ENCODE measurements at regions not wholly inside any gene's neighbourhood (a gene's known extent, or its start where the extent isn't known, plus 50 kb on each side); places are given as distances from the start of the nearest gene placed in this dataset.
"Not testable (repeated sequence)": the region's sequence is repeated elsewhere in the genome, so short reads cannot be mapped to it uniquely, and the experiment has no call there.

- DNase-seq (ENCODE audit: low read depth in 2 of 3, low spot score in 2 of 3), result no peak
These were observed 115.0 kb upstream of the CD82 start for GRCh38 chr11:44450295-44450932.

- DNase-seq (ENCODE audit: low read depth in 2 of 3, low spot score in 2 of 3), result no peak
These were observed 113.8 kb upstream of the CD82 start for GRCh38 chr11:44451706-44452105.

- no peak for DNase-seq (ENCODE audit: low read depth in 2 of 3, low spot score in 2 of 3)
These were observed 112.5 kb upstream of the CD82 start for GRCh38 chr11:44452827-44453572.

DNA sequence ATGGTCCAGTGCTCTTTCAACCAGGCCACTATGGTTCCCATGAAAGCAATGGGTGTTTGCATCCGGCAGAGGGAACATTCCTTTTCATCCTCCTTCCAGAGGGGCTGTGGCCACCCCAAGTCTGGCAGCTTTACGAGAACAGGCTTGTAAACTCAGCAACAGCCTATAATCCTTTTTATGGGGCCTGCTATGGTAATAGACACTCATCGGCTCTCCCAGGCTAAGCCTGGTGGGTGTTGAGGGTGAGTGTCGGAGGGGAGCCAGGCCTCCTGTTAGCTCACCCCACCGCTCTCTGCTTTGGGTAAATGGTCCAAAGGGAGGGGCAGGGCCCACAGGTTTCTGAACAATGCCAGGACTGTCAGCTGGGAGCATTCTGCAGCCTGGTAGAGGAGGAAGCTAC, 111.6 kb upstream of the CD82 start:
- DNase-seq (ENCODE audit: low read depth in 2 of 3, low spot score in 2 of 3), result no peak

DNA sequence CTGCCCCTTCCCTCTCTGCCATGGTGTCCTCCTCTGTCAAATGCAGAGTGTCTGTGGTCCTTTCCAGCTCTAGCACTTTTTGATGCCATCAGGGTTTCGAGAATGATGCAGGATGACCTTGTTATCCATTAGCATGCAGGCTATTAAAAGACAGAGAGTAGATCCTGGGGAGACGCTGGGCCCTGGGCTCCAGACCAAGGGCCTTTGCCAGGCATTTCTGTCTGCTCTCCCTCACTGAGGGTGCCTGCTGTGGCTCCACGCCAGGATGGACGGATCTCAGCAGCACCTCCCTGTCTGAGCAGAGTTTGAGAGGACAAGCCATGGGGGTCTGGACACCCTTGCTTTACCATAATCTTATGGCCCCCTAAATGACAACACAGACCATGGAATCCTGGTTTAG, 110.8 kb upstream of the CD82 start:
- no peak for DNase-seq (ENCODE audit: low read depth in 2 of 3, low spot score in 2 of 3)

DNA sequence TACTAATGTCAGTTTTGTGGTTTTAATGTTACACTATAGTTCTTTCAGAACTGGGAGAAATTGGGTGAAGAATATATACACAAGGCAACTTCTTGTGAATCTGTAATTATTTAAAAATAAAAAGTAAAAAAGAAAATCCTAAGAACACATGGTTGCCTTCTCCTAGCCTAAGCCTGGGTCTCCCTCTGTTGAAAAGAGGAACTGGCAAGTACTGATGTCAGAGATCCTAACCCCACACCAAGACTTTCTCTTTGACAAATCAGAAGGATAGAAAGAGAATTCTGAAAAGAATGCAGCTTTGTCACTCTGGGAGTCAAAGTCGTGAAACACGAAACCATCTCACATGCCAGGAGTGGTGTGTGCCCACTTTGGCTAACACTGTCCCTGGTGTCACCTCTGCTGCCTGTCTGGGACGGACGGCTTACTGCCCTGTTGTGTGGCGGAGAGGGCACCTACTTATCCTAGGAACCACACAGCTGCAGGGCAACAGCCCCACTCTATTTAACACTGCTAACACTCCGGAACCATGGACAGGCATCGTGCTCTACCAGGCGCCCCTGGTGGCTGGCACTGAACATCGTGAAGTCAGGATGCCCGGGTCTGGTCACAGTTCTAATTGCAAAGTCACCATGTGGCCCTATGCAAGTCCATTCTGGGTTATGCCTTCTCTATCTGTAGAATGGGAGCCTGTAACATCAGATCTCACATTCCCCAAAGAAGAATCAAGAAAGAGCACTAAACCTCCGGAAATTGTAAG, 108.7 kb upstream of the CD82 start:
- peak in 1 of 3 donors; percentile 10 for DNase-seq (ENCODE audit: low read depth in 2 of 3, low spot score in 2 of 3)

DNA sequence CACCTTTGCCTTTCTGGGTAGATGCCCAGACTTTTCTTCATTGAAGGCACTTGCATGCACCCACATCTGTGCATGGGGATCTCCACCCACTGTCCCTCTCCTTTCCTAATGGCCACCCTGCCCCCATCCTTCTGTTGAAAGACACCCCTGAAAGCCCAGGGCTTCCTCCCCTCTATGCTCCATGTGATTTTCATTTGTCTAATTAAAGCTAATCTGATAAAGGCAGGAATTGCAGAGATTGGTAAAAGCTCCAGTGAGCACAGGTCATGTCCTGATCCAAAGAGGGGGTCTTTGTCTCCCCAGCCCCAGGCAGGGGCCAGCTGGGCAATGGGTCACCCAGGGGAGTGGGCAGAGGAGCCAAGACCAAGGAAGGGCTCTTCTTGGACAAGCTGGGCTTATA, 107.6 kb upstream of the CD82 start:
- no peak for DNase-seq (ENCODE audit: low read depth in 2 of 3, low spot score in 2 of 3)

GRCh38 chr11:44463751-44464150, 101.7 kb upstream of the CD82 start:
- no peak for DNase-seq (ENCODE audit: low read depth in 2 of 3, low spot score in 2 of 3)

GRCh38 chr11:44464741-44465140, 100.7 kb upstream of the CD82 start:
- peak in 1 of 3 donors; percentile 12 for DNase-seq (ENCODE audit: low read depth in 2 of 3, low spot score in 2 of 3)

DNA sequence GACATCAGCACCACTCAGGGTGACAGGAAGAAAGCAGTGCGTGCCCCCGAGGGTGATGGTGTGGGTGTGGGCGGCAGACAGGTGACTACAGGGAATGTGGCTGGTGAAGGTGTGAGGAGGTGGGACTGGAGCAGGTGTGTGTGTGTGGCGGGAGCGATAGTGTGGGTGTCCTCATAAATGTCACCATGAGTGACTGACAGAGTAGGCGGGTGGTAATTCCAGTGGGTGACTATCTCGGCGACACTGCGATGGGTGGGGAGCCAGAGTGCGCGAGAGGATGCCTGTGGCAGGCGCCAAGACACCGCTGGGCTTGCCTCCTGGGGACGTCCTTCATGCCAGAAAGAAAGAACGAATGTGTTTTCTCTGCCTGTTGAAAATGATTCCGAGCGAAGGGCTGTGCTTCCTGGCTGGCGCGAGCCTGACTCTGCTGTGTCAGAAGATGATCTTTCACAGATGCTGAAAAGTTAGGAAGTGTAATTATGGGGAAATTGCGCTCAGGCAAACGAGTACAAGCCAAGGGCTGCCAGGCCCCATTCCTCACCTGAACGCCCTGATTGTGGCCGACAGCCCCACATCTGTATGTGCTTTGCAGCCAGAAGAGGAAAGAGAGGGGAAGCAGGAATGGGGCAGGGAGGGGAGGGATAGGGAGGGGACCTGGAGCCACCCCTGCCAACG, 98.8 kb upstream of the CD82 start:
- no peak for DNase-seq (ENCODE audit: low read depth in 2 of 3, low spot score in 2 of 3)

DNA sequence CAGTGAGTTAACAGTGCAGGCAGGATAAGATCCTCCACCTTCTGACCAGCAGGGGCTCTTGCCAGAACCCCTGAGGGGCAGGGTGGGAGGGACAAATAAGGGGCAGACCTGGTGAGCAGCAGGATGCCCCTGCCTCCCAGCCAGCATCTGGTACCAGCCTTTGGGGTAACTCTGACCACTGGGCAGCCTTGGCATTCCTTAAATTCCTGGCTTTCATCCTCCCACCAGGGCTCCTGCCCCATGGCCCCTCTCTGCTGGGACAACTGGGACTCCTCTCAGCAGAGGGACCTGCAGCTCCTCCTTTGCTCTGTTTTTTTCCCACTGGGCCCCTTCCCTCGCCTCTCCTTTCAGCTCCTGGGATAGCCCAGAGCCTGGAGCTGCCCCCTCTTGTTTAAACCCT, 98.0 kb upstream of the CD82 start:
- no peak for DNase-seq (ENCODE audit: low read depth in 2 of 3, low spot score in 2 of 3)

- DNase-seq (ENCODE audit: low read depth in 2 of 3, low spot score in 2 of 3), result no peak
These were observed 97.5 kb upstream of the CD82 start for GRCh38 chr11:44467931-44468330.

GRCh38 chr11:44468345-44468988, 97.0 kb upstream of the CD82 start:
- DNase-seq (ENCODE audit: low read depth in 2 of 3, low spot score in 2 of 3), result no peak

DNA sequence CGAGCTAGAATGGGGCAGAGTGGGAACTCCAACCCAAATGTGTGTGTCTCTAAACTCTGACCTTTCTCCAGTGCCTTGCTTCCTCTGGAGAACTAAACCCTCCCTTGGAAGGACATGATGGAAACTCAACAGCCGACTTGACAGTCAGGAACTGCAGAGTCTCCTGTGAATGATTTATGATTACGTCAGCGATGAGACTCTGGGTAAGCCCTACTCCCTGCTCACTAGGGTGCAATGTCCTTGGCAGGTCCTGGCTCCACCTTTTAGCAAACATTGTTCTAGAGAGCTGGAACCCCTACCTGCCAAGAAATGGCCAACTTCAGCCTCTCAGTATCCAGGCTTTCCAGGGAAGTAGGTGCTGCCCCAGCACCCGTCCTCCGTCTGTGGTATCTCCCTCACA, 96.1 kb upstream of the CD82 start:
- no peak for DNase-seq (ENCODE audit: low read depth in 2 of 3, low spot score in 2 of 3)

DNA sequence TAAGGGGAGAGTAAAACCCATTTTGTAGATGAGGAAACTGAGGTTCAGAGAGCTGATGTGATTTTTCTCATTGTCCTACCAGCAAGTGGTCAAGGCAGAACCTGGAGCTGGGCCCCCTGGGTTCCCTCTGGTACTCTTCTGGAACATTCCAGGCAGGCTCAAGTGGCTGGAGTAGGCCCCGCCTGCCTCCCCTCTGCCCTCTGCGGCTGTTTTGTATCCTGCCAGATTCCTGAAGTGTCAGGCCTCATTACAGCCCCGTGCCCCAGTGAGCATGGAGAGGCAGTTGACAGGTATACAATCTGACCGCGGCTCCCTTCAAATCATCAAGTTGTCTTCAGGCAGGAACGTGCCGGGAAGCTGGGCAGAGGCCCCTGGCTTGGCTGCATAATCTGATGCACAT, 94.6 kb upstream of the CD82 start:
- DNase-seq (ENCODE audit: low read depth in 2 of 3, low spot score in 2 of 3), result no peak

- DNase-seq (ENCODE audit: low read depth in 2 of 3, low spot score in 2 of 3), result no peak
These were observed 93.9 kb upstream of the CD82 start for GRCh38 chr11:44471603-44472002.

- no peak for DNase-seq (ENCODE audit: low read depth in 2 of 3, low spot score in 2 of 3)
These were observed 92.5 kb upstream of the CD82 start for GRCh38 chr11:44472916-44473315.

DNA sequence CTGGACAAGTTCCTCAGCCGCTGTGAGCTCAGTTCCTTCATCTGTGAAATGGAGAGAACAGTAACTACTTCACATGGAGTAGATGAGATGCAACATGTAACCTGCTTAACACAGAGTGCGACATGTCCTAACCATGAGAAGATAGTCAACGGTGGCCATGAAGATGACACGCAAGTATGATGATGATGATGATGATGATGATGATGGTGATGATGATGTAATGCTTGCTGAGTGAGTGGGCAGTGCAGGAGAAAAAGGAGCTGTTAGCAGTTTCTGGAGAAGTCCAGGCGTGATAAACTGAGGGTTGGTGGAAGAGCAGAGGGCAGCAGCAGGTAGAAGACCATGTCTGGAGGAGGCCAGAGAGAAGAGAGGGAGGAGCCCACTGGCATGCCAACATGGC, 90.8 kb upstream of the CD82 start:
- no peak for DNase-seq (ENCODE audit: low read depth in 2 of 3, low spot score in 2 of 3)

GRCh38 chr11:44475114-44475686, 90.3 kb upstream of the CD82 start:
- no peak for DNase-seq (ENCODE audit: low read depth in 2 of 3, low spot score in 2 of 3)

- DNase-seq (ENCODE audit: low read depth in 2 of 3, low spot score in 2 of 3), result not testable (repeated sequence)
These were observed 83.1 kb upstream of the CD82 start for GRCh38 chr11:44482338-44482737.

Data from hematopoietic multipotent progenitor cell (in vitro differentiated cells).